GM18951 (cell line): ENCODE measurements at regions not wholly inside any gene's neighbourhood (a gene's known extent, or its start where the extent isn't known, plus 50 kb on each side); places are given as distances from the start of the nearest gene placed in this dataset.
"Not testable (repeated sequence)": the region's sequence is repeated elsewhere in the genome, so short reads cannot be mapped to it uniquely, and the experiment has no call there.

Experiments used
- POLR2A ChIP-seq: IDR thresholded peaks from 4 replicates; pipeline ENCODE4 v1.6.1; 2011; ENCODE audit warnings: mild to moderate bottlenecking; ENCODE audit not compliant: insufficient read length, insufficient read depth; ENCODE audit errors: extremely low read depth
- in situ Hi-C: fragments of 300-500 bp; cut with MboI; formaldehyde crosslinking; loops from one replicate; pipeline ENCODE4 v1.12.0; 2022; ENCODE audit warnings: low sequenced_read_pairs, mixed read lengths, inconsistent platforms; ENCODE audit not compliant: unreplicated experiment

DNA sequence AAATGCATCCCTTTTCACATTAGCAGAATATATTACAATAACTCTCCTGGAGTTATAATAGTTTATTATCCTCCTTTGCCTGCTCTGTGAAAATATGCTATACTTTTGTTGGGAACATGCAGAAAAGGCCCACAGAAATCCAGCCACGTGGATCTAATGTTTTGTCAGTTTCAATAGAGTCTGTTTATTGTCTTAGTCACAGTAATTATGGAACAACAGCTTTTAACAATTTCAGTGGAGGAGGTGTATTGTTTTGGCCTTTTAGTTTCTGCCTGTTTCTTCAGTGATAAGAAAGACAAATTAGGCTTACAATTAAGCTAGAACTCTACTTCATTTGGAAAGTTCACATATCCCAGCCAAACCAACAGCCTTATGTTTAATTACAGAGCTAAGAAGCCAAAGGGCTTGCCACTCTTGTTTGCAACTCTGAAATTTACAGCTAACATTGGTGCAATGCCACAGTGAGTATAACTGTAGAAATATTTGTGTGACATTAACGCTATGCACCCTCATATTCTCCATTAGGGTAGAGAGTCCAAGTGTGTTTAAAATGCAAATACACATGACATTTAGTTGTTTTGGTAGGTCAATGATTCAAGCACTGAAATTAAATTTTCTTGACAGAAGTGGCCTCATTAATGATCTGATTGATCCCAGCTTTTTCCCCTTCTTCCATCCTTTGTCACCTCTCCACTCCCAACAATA is 175.8 kb downstream of the USP46 start:
- in situ Hi-C loops, result no loop called here
- TF ChIP-seq POLR2A, result no peak

DNA sequence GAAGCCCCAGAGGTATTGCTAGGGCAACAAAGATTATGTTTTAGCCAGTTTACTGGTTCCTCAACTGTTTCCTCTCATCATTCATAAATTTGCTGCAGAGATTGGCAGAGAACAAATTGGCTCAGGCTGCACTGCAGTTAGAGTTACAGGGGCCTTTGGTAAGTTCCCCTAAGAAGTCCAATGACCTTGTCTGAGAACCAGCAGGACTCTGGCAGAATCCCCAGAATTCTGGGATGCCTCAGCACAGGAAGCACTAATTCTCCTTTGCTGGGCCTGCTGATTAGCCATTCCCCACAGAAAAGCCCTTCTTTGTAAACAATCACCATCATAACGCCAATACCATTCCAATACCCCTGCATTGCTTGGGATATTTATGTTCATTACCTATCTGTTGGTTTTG is 151.3 kb downstream of the USP46 start:
- in situ Hi-C loops, result no loop called here
- no peak for TF ChIP-seq POLR2A

GRCh38 chr4:52510939-52511565 is 148.0 kb downstream of the USP46 start:
- in situ Hi-C loops, result no loop called here
- no peak for TF ChIP-seq POLR2A

DNA sequence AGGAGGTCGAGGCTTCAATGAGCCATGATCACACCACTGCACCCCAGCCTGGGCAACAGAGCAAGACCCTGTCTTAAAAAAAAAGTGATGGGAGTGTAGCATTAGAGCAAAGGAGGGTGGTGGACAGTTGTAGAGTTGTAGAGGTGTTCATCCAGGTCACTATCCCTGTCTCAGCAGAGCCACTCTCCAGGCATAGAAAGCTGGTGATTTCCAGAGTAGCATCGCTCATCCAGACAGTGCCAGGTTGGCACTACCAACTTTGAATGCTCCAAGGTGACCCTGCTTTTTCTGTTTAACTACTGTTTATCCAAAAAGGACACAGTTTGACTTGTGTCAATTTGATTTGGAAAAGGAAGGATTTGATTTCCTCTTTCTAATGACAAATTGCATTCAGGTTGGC is 147.3 kb downstream of the USP46 start:
- TF ChIP-seq POLR2A, result no peak
- in situ Hi-C loops, result no loop called here

- in situ Hi-C loops, result no loop called here
- no peak for TF ChIP-seq POLR2A
Measured at GRCh38 chr4:52512291-52512690, 146.8 kb downstream of the USP46 start.

DNA sequence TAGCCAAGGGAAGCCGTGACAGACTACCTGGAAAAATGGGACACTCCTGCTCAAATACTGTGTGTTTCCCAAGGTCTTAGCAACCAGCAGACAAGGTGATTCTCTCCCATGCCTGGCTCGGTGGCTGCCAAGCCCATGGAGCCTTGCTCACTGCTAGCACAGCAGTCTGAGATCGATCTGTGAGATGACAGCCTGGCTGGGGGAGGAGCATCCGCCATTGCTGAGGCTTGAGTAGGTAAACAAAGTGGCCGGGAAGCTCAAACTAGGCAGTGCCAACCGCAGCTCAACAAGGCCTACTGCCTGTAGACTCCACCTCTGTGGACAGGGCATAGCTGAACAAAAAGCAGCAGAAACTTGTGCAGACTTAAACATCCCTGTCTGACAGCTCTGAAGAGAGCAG is 137.0 kb downstream of the USP46 start:
- in situ Hi-C loops, result not testable (repeated sequence)

- in situ Hi-C loops, result no loop called here
- TF ChIP-seq POLR2A, result no peak
Measured at GRCh38 chr4:52529983-52530382, 129.1 kb downstream of the USP46 start.

GRCh38 chr4:52535793-52536192 is 123.3 kb downstream of the USP46 start:
- in situ Hi-C loops, result no loop called here
- TF ChIP-seq POLR2A, result no peak
